ENCODE measurements at regions not wholly inside any gene's neighbourhood (a gene's known extent, or its start where the extent isn't known, plus 50 kb on each side); places are given as distances from the start of the nearest gene placed in this dataset.
"Not testable (repeated sequence)": the region's sequence is repeated elsewhere in the genome, so short reads cannot be mapped to it uniquely, and the experiment has no call there.

- DNase-seq (ENCODE audit: low read depth) = no peak
- TF ChIP-seq CTCF (conservative IDR thresholded peaks at IDR 0.05; ENCODE audit: low read length) = no peak
These were observed 58.4 kb upstream of the PPP1R12A start for GRCh38 chr12:79993106-79993862.

GRCh38 chr12:79991586-79991985 is 56.7 kb upstream of the PPP1R12A start:
- DNase-seq (ENCODE audit: low read depth) = no peak
- no peak for TF ChIP-seq CTCF (conservative IDR thresholded peaks at IDR 0.05; ENCODE audit: low read length)
- no peak overlapping the region for H3K4me3 ChIP-seq (ENCODE audit: low read length)

More at GRCh38 chr12:79993106-79993862, 58.4 kb upstream of the PPP1R12A start:
- H3K4me3 ChIP-seq (ENCODE audit: low read length) = no peak overlapping the region

- DNase-seq (ENCODE audit: low read depth); H3K4me3 ChIP-seq (ENCODE audit: low read length): not testable (repeated sequence)
These were observed 55.8 kb upstream of the PPP1R12A start for GRCh38 chr12:79990509-79991338.

GRCh38 chr12:79988368-79988767 is 53.5 kb upstream of the PPP1R12A start:
- H3K4me3 ChIP-seq (ENCODE audit: low read length) = no peak overlapping the region
- peak; percentile 43 for DNase-seq (ENCODE audit: low read depth)
- no peak for TF ChIP-seq CTCF (conservative IDR thresholded peaks at IDR 0.05; ENCODE audit: low read length)

- no peak overlapping the region for H3K4me3 ChIP-seq (ENCODE audit: low read length)
- TF ChIP-seq CTCF (conservative IDR thresholded peaks at IDR 0.05; ENCODE audit: low read length) = no peak
- DNase-seq (ENCODE audit: low read depth) = no peak
These were observed 52.8 kb upstream of the PPP1R12A start for GRCh38 chr12:79987731-79988130.

Data from AG10803 (cell line).